Dermis microvascular lymphatic vessel endothelial cell (primary cell): ENCODE measurements at regions not wholly inside any gene's neighbourhood (a gene's known extent, or its start where the extent isn't known, plus 50 kb on each side); places are given as distances from the start of the nearest gene placed in this dataset.

ENCODE experiments used
- DNase-seq, 2 donors: peaks; one replicate each; pipeline versions ENCODE4 v3.0.0 to v3.0.0-alpha.2; 2010; ENCODE audit warnings: low read depth in 2 of 2

DNA sequence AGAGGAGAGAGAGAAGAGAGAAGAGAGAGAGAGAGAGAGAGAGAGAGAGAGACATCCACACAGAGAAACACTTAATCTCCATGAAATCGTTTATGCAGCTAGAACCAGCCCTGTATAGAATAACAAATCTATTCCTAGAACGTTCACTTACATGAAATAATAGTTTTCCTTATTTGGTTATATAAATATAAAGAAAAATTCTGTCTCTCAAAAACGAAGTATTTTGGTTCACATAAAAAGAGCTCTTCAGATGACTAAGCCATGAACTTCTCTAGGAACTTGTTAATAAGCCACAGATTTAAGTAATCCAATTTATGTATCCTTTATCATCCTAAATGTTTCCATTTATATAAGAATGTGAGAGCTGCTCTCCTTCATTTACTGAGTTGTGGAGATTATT, 1315.1 kb upstream of the PCDH7 start:
- DNase-seq = no peak

- DNase-seq = no peak
Observed at GRCh38 chr4:29415771-29416170, 1304.4 kb upstream of the PCDH7 start.

DNA sequence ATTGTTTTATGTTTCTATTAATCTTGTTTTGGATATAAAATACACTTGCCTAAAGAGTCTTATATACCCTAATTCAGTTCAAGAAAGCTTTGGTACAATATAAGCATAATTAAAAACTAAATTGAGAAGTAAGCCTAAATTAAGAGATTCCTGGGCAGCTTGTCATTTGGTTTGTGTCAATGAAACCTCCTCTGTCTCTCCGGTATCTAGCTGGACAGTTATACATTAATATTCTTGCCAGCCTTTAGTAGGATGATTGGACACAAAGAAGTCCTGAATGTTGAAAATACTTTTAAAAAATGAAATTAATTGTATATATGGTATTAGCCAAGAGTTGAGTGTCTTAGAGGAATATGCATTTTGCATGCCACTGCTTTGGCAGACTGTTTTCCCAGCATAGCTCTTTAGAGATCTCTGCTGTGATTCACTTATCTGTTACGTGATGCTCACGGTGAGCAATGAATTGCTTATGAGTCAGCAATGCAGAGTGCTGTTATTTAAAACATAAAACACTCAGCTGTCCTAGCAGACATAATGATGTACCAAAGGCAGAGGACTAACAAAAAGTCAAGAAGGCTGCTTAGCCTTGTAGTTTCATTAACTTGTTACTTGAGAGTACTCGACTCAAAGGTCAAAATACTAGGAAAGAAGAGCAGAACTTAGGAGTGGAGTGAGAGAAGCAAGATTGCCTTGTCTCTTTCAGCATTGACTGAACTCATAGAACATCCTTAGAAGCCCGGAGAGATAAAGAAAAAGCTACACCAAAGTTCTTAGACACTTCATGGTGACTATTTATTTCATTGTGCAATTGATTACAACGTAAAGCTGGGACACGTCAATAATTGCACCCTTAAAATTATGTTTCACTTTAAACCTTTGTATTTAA, 1296.1 kb upstream of the PCDH7 start:
- no peak for DNase-seq

- no peak for DNase-seq
Observed at GRCh38 chr4:29453303-29453820, 1266.8 kb upstream of the PCDH7 start.

GRCh38 chr4:29459926-29460325, 1260.2 kb upstream of the PCDH7 start:
- no peak for DNase-seq

GRCh38 chr4:29467044-29467717, 1253.0 kb upstream of the PCDH7 start:
- no peak for DNase-seq
